ENCODE measurements at regions not wholly inside any gene's neighbourhood (a gene's known extent, or its start where the extent isn't known, plus 50 kb on each side); places are given as distances from the start of the nearest gene placed in this dataset.
"Not testable (repeated sequence)": the region's sequence is repeated elsewhere in the genome, so short reads cannot be mapped to it uniquely, and the experiment has no call there.

- no peak for DNase-seq
These were observed 298.3 kb downstream of the RWDD3 start for GRCh38 chr1:95532335-95532734.

- no peak for DNase-seq
These were observed 301.0 kb downstream of the RWDD3 start for GRCh38 chr1:95534985-95535384.

GRCh38 chr1:95535614-95536013 is 301.6 kb downstream of the RWDD3 start:
- no peak for DNase-seq

GRCh38 chr1:95536501-95536900 is 302.5 kb downstream of the RWDD3 start:
- DNase-seq, result no peak

GRCh38 chr1:95537176-95537575 is 303.2 kb downstream of the RWDD3 start:
- DNase-seq, result no peak

GRCh38 chr1:95538242-95538641 is 304.2 kb downstream of the RWDD3 start:
- DNase-seq, result not testable (repeated sequence)

GRCh38 chr1:95542936-95543335 is 308.9 kb downstream of the RWDD3 start:
- DNase-seq, result no peak

- DNase-seq, result no peak
These were observed 313.0 kb downstream of the RWDD3 start for GRCh38 chr1:95547005-95547404.

GRCh38 chr1:95548211-95548610 is 314.2 kb downstream of the RWDD3 start:
- no peak for DNase-seq

GRCh38 chr1:95551201-95551600 is 317.2 kb downstream of the RWDD3 start:
- no peak for DNase-seq

- DNase-seq, result no peak
These were observed 319.6 kb downstream of the RWDD3 start for GRCh38 chr1:95553595-95553994.

GRCh38 chr1:95554408-95554807 is 320.4 kb downstream of the RWDD3 start:
- DNase-seq, result no peak

- DNase-seq, result no peak
These were observed 324.8 kb downstream of the RWDD3 start for GRCh38 chr1:95558791-95559190.

- no peak for DNase-seq
These were observed 327.3 kb downstream of the RWDD3 start for GRCh38 chr1:95561346-95561745.

- no peak for DNase-seq
These were observed 328.2 kb downstream of the RWDD3 start for GRCh38 chr1:95562230-95562629.

- no peak for DNase-seq
These were observed 338.0 kb downstream of the RWDD3 start for GRCh38 chr1:95572002-95572401.

GRCh38 chr1:95572962-95573361 is 339.0 kb downstream of the RWDD3 start:
- no peak for DNase-seq

- DNase-seq, result no peak
These were observed 341.3 kb downstream of the RWDD3 start for GRCh38 chr1:95575291-95575690.

- no peak for DNase-seq
These were observed 344.5 kb downstream of the RWDD3 start for GRCh38 chr1:95578462-95578861.

- no peak for DNase-seq
These were observed 348.2 kb downstream of the RWDD3 start for GRCh38 chr1:95582191-95582590.

- DNase-seq, result no peak
These were observed 348.7 kb downstream of the RWDD3 start for GRCh38 chr1:95582746-95583145.

- no peak for DNase-seq
These were observed 349.7 kb downstream of the RWDD3 start for GRCh38 chr1:95583661-95584210.

- no peak for DNase-seq
These were observed 350.3 kb downstream of the RWDD3 start for GRCh38 chr1:95584315-95584714.

- no peak for DNase-seq
These were observed 370.8 kb downstream of the RWDD3 start for GRCh38 chr1:95604771-95605170.

- no peak for DNase-seq
These were observed 380.2 kb downstream of the RWDD3 start for GRCh38 chr1:95614197-95614596.
